HG02759 (cell line): ENCODE measurements at regions not wholly inside any gene's neighbourhood (a gene's known extent, or its start where the extent isn't known, plus 50 kb on each side); places are given as distances from the start of the nearest gene placed in this dataset.
A peak's percentile ranks its signal among the peaks of the same experiment; 100 is the strongest.
"Not testable (repeated sequence)": the region's sequence is repeated elsewhere in the genome, so short reads cannot be mapped to it uniquely, and the experiment has no call there.

ENCODE experiments used
- ATAC-seq: cut with Tn5 transposase; IDR thresholded peaks from one replicate; pipeline ENCODE4 v1.9.1; 2021; ENCODE audit warnings: mild to moderate bottlenecking, moderate library complexity; ENCODE audit not compliant: unreplicated experiment

GRCh38 chrX:45622042-45622423 is 421.4 kb upstream of the DIPK2B start:
- peak; percentile 25 for ATAC-seq

- peak; percentile 61 for ATAC-seq
Measured at GRCh38 chrX:45621376-45622041, 420.8 kb upstream of the DIPK2B start.

- ATAC-seq: no peak
Measured at GRCh38 chrX:45619290-45619689, 418.6 kb upstream of the DIPK2B start.

- ATAC-seq: not testable (repeated sequence)
Measured at GRCh38 chrX:45615591-45615990, 414.9 kb upstream of the DIPK2B start.

- ATAC-seq: no peak
Measured at GRCh38 chrX:45614853-45615252, 414.2 kb upstream of the DIPK2B start.

- no peak for ATAC-seq
Measured at GRCh38 chrX:45602151-45602550, 401.5 kb upstream of the DIPK2B start.

GRCh38 chrX:45601052-45601451 is 400.4 kb upstream of the DIPK2B start:
- no peak for ATAC-seq

GRCh38 chrX:45598861-45599260 is 398.2 kb upstream of the DIPK2B start:
- ATAC-seq: no peak

GRCh38 chrX:45596188-45596808 is 395.6 kb upstream of the DIPK2B start:
- no peak for ATAC-seq

- ATAC-seq: no peak
Measured at GRCh38 chrX:45592101-45592500, 391.4 kb upstream of the DIPK2B start.

GRCh38 chrX:45591650-45592049 is 391.0 kb upstream of the DIPK2B start:
- no peak for ATAC-seq

- no peak for ATAC-seq
Measured at GRCh38 chrX:45584717-45585116, 384.0 kb upstream of the DIPK2B start.

- no peak for ATAC-seq
Measured at GRCh38 chrX:45577361-45577760, 376.7 kb upstream of the DIPK2B start.

GRCh38 chrX:45571453-45571852 is 370.8 kb upstream of the DIPK2B start:
- ATAC-seq: no peak

GRCh38 chrX:45566456-45566855 is 365.8 kb upstream of the DIPK2B start:
- ATAC-seq: no peak

GRCh38 chrX:45557387-45557786 is 356.7 kb upstream of the DIPK2B start:
- no peak for ATAC-seq

- no peak for ATAC-seq
Measured at GRCh38 chrX:45554736-45555135, 354.1 kb upstream of the DIPK2B start.

- no peak for ATAC-seq
Measured at GRCh38 chrX:45553417-45553816, 352.7 kb upstream of the DIPK2B start.

GRCh38 chrX:45546697-45547096 is 346.0 kb upstream of the DIPK2B start:
- ATAC-seq: not testable (repeated sequence)

GRCh38 chrX:45540181-45540580 is 339.5 kb upstream of the DIPK2B start:
- no peak for ATAC-seq

GRCh38 chrX:45537936-45538335 is 337.3 kb upstream of the DIPK2B start:
- ATAC-seq: no peak

GRCh38 chrX:45527834-45528233 is 327.2 kb upstream of the DIPK2B start:
- no peak for ATAC-seq

GRCh38 chrX:45524805-45525204 is 324.1 kb upstream of the DIPK2B start:
- no peak for ATAC-seq
